Esophagus muscularis mucosa (tissue), 4 donors: ENCODE measurements at regions not wholly inside any gene's neighbourhood (a gene's known extent, or its start where the extent isn't known, plus 50 kb on each side); places are given as distances from the start of the nearest gene placed in this dataset.

Source experiments
- DNase-seq: peaks from one replicate; pipeline ENCODE4 v3.0.0-alpha.2; 2017; ENCODE audit errors: extremely low spot score
- H3K27ac ChIP-seq, 4 donors: fragments of 200-600 bp; sonication (generic); replicated peaks in 1 of 4; 1 replicate in 3 of 4; 2 replicates in 1 of 4; pipeline ENCODE4 v1.5.1; 2016 to 2019; ENCODE audit warnings: mild to moderate bottlenecking in 1 of 4
- H3K27me3 ChIP-seq, 4 donors: fragments of 200-600 bp; sonication (generic); one replicate each; pipeline versions ENCODE4 v1.5.1 to v1.6.0; 2016 to 2019
- H3K36me3 ChIP-seq, 4 donors: fragments of 200-600 bp; sonication (generic); one replicate each; pipeline ENCODE4 v1.5.1; 2016 to 2019
- H3K4me1 ChIP-seq, 4 donors: fragments of 200-600 bp; sonication (generic); one replicate each; pipeline ENCODE4 v1.5.1; 2016 to 2019
- H3K4me3 ChIP-seq, 4 donors: fragments of 200-600 bp; sonication (generic); 1 replicate in 2 of 4; 2 replicates in 2 of 4; pipeline ENCODE4 v1.5.1; 2016 to 2019; ENCODE audit warnings: mild to moderate bottlenecking in 4 of 4, moderate library complexity in 1 of 4
- H3K9me3 ChIP-seq, 4 donors: fragments of 200-600 bp; sonication (generic); 1 replicate in 3 of 4; 2 replicates in 1 of 4; pipeline ENCODE4 v1.5.1; 2016 to 2019
- EP300 ChIP-seq: sonication (generic); formaldehyde crosslinking; IDR thresholded peaks from one replicate; pipeline ENCODE4 v1.6.1; 2017; ENCODE audit warnings: antibody characterized with exemption
- POLR2A ChIP-seq: fragments of 450-650 bp; IDR thresholded peaks from one replicate; pipeline ENCODE4 v1.6.1; 2017; ENCODE audit warnings: antibody characterized with exemption, moderate library complexity, mild to moderate bottlenecking, low read depth
- POLR2AphosphoS5 ChIP-seq, 2 donors: sonication (generic); formaldehyde crosslinking; IDR thresholded peaks; one replicate each; pipeline ENCODE4 v1.6.1; 2017; ENCODE audit warnings: antibody characterized with exemption in 2 of 2
- WGBS: methylation state at CpG from one replicate; pipeline ENCODE4 v1.1.5; 2018; 5-methylcytosine and 5-hydroxymethylcytosine counted together
- intact Hi-C: fragments of 100-400 bp; cut with DNase I; formaldehyde crosslinking; loops from one replicate; pipeline ENCODE4 v1.15.1; 2023
- TF ChIP-seq, protein P1 (sequence below), 3 experiments: fragments of 200-600 bp in 2 of 3; fragments of 450-650 bp in 1 of 3; sonication (generic) in 2 of 3; IDR thresholded peaks; one replicate each; pipeline ENCODE4 v1.5.1; 2017 to 2019; ENCODE audit warnings: antibody characterized with exemption in 3 of 3, mild to moderate bottlenecking in 2 of 3, moderate library complexity in 1 of 3

- no peaks in the 10 kb centered on the region for H3K9me3 ChIP-seq
- intact Hi-C loops = no loop called here
- H3K4me1 ChIP-seq = peaks cover 0 to 14% (median 9%) of the 10 kb centered on the region in 4 donors
- 97% methylated on average over 4 of the region's 4 CpGs for WGBS
- DNase-seq = no peak
- TF ChIP-seq POLR2AphosphoS5 (IDR thresholded peaks at IDR 0.05) (no peak), POLR2A (no peak), EP300 (no peak)
- TF ChIP-seq, protein P1, sequence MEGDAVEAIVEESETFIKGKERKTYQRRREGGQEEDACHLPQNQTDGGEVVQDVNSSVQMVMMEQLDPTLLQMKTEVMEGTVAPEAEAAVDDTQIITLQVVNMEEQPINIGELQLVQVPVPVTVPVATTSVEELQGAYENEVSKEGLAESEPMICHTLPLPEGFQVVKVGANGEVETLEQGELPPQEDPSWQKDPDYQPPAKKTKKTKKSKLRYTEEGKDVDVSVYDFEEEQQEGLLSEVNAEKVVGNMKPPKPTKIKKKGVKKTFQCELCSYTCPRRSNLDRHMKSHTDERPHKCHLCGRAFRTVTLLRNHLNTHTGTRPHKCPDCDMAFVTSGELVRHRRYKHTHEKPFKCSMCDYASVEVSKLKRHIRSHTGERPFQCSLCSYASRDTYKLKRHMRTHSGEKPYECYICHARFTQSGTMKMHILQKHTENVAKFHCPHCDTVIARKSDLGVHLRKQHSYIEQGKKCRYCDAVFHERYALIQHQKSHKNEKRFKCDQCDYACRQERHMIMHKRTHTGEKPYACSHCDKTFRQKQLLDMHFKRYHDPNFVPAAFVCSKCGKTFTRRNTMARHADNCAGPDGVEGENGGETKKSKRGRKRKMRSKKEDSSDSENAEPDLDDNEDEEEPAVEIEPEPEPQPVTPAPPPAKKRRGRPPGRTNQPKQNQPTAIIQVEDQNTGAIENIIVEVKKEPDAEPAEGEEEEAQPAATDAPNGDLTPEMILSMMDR (IDR thresholded peaks at IDR 0.05) = no peak
- H3K27ac ChIP-seq = no peak overlapping the region
- no peaks in the 10 kb centered on the region for H3K36me3 ChIP-seq
- no peak overlapping the region for H3K4me3 ChIP-seq
- H3K27me3 ChIP-seq = no peaks in the 10 kb centered on the region
Measured at GRCh38 chr5:143653766-143654282, 158.1 kb upstream of the HMHB1 start.

DNA sequence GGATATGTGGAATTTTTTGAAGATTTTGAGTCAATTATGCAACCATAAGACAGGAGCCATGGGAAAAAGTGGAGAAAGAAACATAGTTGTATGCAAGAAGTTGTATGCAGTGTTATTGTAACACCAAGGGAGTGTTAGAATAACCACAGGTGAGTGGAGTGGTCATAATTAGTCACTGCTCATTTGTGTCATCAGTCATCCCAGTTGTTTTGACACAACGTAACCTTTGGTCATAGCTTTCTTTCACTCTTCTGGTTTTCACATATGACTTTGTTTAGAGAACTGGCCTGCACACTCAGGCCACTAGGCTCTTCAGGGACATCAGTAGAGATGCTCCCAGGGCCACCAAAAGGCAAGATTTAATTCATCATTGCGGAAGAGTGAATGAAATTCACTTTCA lies 158.7 kb upstream of the HMHB1 start:
- H3K9me3 ChIP-seq = no peaks in the 10 kb centered on the region
- peaks cover 0 to 14% (median 9%) of the 10 kb centered on the region in 4 donors for H3K4me1 ChIP-seq
- no peak overlapping the region for H3K4me3 ChIP-seq
- WGBS = 97% methylated on average over 2 of the region's 2 CpGs
- TF ChIP-seq, protein P1 (IDR thresholded peaks at IDR 0.05) = no peak
- TF ChIP-seq EP300 (no peak), POLR2AphosphoS5 (IDR thresholded peaks at IDR 0.05) (no peak), POLR2A (no peak)
- no peaks in the 10 kb centered on the region for H3K27me3 ChIP-seq
- H3K36me3 ChIP-seq = no peaks in the 10 kb centered on the region
- intact Hi-C loops = no loop called here
- no peak for DNase-seq
- no peak overlapping the region for H3K27ac ChIP-seq

- Histone ChIP-seq H3K9me3 (no peaks in the 10 kb centered on the region), H3K27ac (no peak overlapping the region), H3K4me1 (peaks cover 0 to 14% (median 9%) of the 10 kb centered on the region in 4 donors), H3K36me3 (no peaks in the 10 kb centered on the region), H3K27me3 (no peaks in the 10 kb centered on the region), H3K4me3 (no peak overlapping the region)
- peak; percentile 66 for DNase-seq
- WGBS = 86% methylated on average over 3 of the region's 3 CpGs
- intact Hi-C loops = no loop called here
- TF ChIP-seq POLR2AphosphoS5 (IDR thresholded peaks at IDR 0.05) (no peak), POLR2A (no peak)
Measured at GRCh38 chr5:143652108-143652700, 159.8 kb upstream of the HMHB1 start.

DNA sequence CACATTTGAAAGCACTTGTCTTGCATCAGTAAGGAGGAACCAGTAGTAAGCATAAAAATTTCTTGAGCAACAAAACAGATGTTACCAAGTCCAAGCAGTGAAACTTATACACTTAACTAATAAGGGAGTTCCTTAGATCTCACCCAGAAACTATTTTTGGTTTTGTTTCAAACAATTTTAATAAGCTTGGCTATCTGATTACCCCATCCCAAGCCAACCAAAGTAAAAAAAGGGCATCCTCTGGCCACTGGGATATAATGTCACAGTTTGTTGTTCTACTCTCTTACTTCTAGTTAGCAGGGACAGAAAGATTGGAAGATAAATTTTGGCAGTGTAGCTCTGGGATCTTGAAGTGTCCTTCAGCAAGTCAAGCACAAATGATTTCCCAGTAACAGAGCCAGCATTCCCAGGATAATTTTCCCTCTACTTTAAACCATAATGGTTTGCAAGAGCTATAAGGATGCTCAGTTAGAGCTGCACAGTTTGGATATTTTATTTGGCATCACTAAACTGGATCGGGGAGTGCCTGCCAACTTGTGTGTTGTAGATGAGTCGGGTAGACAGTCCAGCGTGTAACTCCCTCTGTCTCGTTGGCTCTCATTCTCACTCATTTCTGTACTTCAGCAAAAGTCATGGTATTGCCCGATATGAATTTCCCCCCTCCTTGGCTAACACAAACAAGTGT lies 161.9 kb upstream of the HMHB1 start:
- no peak overlapping the region for H3K4me3 ChIP-seq
- no peaks in the 10 kb centered on the region for H3K9me3 ChIP-seq
- TF ChIP-seq, protein P1 (IDR thresholded peaks at IDR 0.05) = no peak
- TF ChIP-seq POLR2AphosphoS5 (IDR thresholded peaks at IDR 0.05) (no peak), EP300 (no peak), POLR2A (no peak)
- no peaks in the 10 kb centered on the region for H3K27me3 ChIP-seq
- intact Hi-C loops = no loop called here
- H3K4me1 ChIP-seq = peaks cover 0 to 14% (median 9%) of the 10 kb centered on the region in 4 donors
- H3K36me3 ChIP-seq = no peaks in the 10 kb centered on the region
- H3K27ac ChIP-seq = no peak overlapping the region
- peak; percentile 88 for DNase-seq
- 20% methylated on average over 4 of the region's 5 CpGs for WGBS

GRCh38 chr5:143648696-143649095 lies 163.3 kb upstream of the HMHB1 start:
- Histone ChIP-seq H3K27ac (no peak overlapping the region), H3K36me3 (no peaks in the 10 kb centered on the region), H3K4me3 (no peak overlapping the region), H3K4me1 (peaks cover 0 to 14% (median 9%) of the 10 kb centered on the region in 4 donors), H3K27me3 (no peaks in the 10 kb centered on the region), H3K9me3 (no peaks in the 10 kb centered on the region)
- no peak for TF ChIP-seq POLR2A
- no peak for TF ChIP-seq EP300
- TF ChIP-seq, protein P1 (IDR thresholded peaks at IDR 0.05) = no peak
- no peak for TF ChIP-seq POLR2AphosphoS5 (IDR thresholded peaks at IDR 0.05)
- intact Hi-C loops = no loop called here
- DNase-seq = peak; percentile 50
- WGBS = 100% methylated on average over 2 of the region's 2 CpGs
